ENCODE measurements at regions not wholly inside any gene's neighbourhood (a gene's known extent, or its start where the extent isn't known, plus 50 kb on each side); places are given as distances from the start of the nearest gene placed in this dataset.

DNA sequence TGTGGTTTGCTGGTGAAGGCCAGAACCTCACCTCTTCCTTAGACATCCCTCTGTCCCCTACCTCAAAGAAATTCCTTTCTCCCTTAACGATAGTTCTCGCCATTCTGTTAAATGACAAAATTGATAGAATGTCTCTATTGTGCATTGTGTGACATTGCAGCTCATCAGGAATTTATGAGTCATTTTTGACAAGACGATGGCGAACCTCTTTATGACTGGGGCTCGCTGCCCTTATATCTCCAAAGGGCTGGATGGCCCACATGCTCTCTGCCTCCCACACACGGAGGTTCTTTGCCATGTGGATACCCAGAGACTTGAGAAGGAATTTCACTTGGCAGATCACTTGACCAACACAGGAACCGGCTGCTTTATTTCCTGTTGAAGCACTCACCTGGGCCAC, 66.8 kb upstream of the RPS6KA2 start:
- Histone ChIP-seq H3K79me2 (ENCODE audit: insufficient read depth, low read length) (no peaks in the 10 kb centered on the region), H4K20me1 (ENCODE audit: insufficient read depth, low read length) (no peaks in the 10 kb centered on the region), H3K27ac (ENCODE audit: low read depth, low read length, poor library complexity, severe bottlenecking) (no peak overlapping the region), H3K4me3 (ENCODE audit: low read depth, low read length, poor library complexity, severe bottlenecking) (no peak overlapping the region), H3K9ac (ENCODE audit: low read length) (no peak overlapping the region), H3K4me1 (ENCODE audit: insufficient read depth, low read length, severe bottlenecking) (no peaks in the 10 kb centered on the region), H3K36me3 (ENCODE audit: insufficient read depth, low read length) (no peaks in the 10 kb centered on the region), H3F3A (ENCODE audit: insufficient read depth, low read length) (no peaks in the 10 kb centered on the region), H3K4me2 (ENCODE audit: low read length) (no peak overlapping the region), H3K27me3 (ENCODE audit: insufficient read depth, low read length) (peaks cover 4% of the 10 kb centered on the region), H3K9me2 (ENCODE audit: low read depth, low read length) (no peaks in the 10 kb centered on the region), H3K9me3 (ENCODE audit: low read length) (no peaks in the 10 kb centered on the region), H2AFZ (ENCODE audit: low read length) (no peak overlapping the region)
- TF ChIP-seq, protein P1, sequence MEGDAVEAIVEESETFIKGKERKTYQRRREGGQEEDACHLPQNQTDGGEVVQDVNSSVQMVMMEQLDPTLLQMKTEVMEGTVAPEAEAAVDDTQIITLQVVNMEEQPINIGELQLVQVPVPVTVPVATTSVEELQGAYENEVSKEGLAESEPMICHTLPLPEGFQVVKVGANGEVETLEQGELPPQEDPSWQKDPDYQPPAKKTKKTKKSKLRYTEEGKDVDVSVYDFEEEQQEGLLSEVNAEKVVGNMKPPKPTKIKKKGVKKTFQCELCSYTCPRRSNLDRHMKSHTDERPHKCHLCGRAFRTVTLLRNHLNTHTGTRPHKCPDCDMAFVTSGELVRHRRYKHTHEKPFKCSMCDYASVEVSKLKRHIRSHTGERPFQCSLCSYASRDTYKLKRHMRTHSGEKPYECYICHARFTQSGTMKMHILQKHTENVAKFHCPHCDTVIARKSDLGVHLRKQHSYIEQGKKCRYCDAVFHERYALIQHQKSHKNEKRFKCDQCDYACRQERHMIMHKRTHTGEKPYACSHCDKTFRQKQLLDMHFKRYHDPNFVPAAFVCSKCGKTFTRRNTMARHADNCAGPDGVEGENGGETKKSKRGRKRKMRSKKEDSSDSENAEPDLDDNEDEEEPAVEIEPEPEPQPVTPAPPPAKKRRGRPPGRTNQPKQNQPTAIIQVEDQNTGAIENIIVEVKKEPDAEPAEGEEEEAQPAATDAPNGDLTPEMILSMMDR (IDR thresholded peaks at IDR 0.05; ENCODE audit: low read length) = no peak
- TF ChIP-seq EZH2 (IDR thresholded peaks at IDR 0.05; ENCODE audit: borderline replicate concordance, low read length) = no peak

DNA sequence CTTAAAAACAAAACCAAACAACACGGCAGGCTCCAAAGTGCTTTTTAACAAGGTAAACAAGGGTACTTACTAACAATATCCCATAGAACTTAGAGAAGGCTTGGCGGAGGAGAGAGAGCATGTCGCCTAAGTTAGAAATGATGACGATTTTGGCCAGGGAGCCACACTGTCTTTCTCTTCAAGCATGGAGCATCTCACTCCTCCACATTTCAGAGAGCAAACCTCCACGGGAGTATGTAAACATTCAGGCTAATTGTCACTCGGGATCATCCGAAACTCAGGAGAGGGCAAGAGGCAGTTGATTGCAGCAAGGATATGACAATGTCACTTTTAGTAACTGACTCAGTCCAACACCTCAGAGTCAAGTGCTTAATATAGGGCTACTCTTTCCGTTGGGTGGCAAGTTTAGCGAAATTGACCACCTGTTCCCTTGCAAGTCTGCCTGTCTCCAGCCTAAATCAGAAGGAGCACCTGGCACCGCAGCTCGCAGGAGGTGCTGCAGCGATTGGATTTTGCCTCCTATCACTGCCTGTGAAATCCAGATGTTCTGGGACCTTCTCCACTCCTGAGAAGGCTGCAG, 65.8 kb upstream of the RPS6KA2 start:
- no peaks in the 10 kb centered on the region for H3K9me3 ChIP-seq (ENCODE audit: low read length)
- H3K27ac ChIP-seq (ENCODE audit: low read depth, low read length, poor library complexity, severe bottlenecking) = no peak overlapping the region
- no peaks in the 10 kb centered on the region for H3K79me2 ChIP-seq (ENCODE audit: insufficient read depth, low read length)
- H3F3A ChIP-seq (ENCODE audit: insufficient read depth, low read length) = no peaks in the 10 kb centered on the region
- H4K20me1 ChIP-seq (ENCODE audit: insufficient read depth, low read length) = no peaks in the 10 kb centered on the region
- H3K27me3 ChIP-seq (ENCODE audit: insufficient read depth, low read length) = peaks cover 4% of the 10 kb centered on the region
- no peaks in the 10 kb centered on the region for H3K4me1 ChIP-seq (ENCODE audit: insufficient read depth, low read length, severe bottlenecking)
- H3K9ac ChIP-seq (ENCODE audit: low read length) = no peak overlapping the region
- H3K4me2 ChIP-seq (ENCODE audit: low read length) = no peak overlapping the region
- H2AFZ ChIP-seq (ENCODE audit: low read length) = no peak overlapping the region
- H3K36me3 ChIP-seq (ENCODE audit: insufficient read depth, low read length) = no peaks in the 10 kb centered on the region
- no peak for TF ChIP-seq EZH2 (IDR thresholded peaks at IDR 0.05; ENCODE audit: borderline replicate concordance, low read length)
- no peaks in the 10 kb centered on the region for H3K9me2 ChIP-seq (ENCODE audit: low read depth, low read length)
- no peak overlapping the region for H3K4me3 ChIP-seq (ENCODE audit: low read depth, low read length, poor library complexity, severe bottlenecking)

DNA sequence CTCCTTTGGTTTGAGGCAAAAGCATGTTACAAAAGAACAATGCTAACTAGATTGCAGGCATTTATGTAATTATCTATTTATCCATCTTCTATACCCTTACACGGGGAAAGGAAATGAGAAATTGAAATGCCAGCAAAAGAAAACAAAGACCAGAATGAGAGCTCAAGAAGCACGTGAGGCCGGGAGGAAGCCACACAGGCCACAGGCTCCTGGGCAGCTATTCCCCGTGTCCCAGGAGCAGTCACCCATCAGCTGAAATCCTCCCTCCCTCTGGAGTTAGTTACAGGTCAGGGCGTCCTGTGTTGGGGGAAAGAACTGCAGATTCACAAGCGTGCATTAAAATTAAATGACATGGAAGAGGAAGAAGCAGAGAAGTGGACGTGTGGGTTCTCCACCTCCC, 64.7 kb upstream of the RPS6KA2 start:
- Histone ChIP-seq H3K9me3 (ENCODE audit: low read length) (no peaks in the 10 kb centered on the region), H3K9me2 (ENCODE audit: low read depth, low read length) (no peaks in the 10 kb centered on the region), H4K20me1 (ENCODE audit: insufficient read depth, low read length) (no peaks in the 10 kb centered on the region), H3F3A (ENCODE audit: insufficient read depth, low read length) (no peaks in the 10 kb centered on the region), H3K4me3 (ENCODE audit: low read depth, low read length, poor library complexity, severe bottlenecking) (no peak overlapping the region), H3K9ac (ENCODE audit: low read length) (no peak overlapping the region), H3K27me3 (ENCODE audit: insufficient read depth, low read length) (peaks cover 6% of the 10 kb centered on the region), H3K4me2 (ENCODE audit: low read length) (no peak overlapping the region), H3K79me2 (ENCODE audit: insufficient read depth, low read length) (no peaks in the 10 kb centered on the region), H3K36me3 (ENCODE audit: insufficient read depth, low read length) (no peaks in the 10 kb centered on the region), H2AFZ (ENCODE audit: low read length) (no peak overlapping the region), H3K27ac (ENCODE audit: low read depth, low read length, poor library complexity, severe bottlenecking) (no peak overlapping the region), H3K4me1 (ENCODE audit: insufficient read depth, low read length, severe bottlenecking) (no peaks in the 10 kb centered on the region)
- TF ChIP-seq, protein P1 (IDR thresholded peaks at IDR 0.05; ENCODE audit: low read length) = no peak

DNA sequence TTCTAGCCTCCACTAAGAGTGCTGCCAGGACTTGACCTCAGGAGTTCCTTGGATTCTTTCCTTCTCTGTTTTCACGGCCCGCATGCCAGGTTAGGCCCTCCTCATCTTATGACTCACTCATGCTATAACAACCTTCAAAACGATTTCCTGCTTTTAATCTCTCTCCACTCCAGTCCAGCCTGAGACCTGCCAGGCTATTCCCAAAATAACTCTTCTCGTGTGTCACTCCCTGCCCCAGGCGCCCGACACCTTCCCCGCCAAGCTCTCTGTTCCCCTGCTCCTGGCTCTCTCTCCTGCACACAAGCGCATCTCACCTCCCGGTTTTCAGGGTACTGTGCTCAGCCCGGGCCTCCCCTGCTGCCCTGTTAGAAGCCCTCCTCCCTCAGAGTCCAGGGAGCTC, 64.1 kb upstream of the RPS6KA2 start:
- Histone ChIP-seq H3K36me3 (ENCODE audit: insufficient read depth, low read length) (no peaks in the 10 kb centered on the region), H3K9ac (ENCODE audit: low read length) (no peak overlapping the region), H3K27ac (ENCODE audit: low read depth, low read length, poor library complexity, severe bottlenecking) (no peak overlapping the region), H3K4me3 (ENCODE audit: low read depth, low read length, poor library complexity, severe bottlenecking) (no peak overlapping the region), H3K4me1 (ENCODE audit: insufficient read depth, low read length, severe bottlenecking) (no peaks in the 10 kb centered on the region), H3K4me2 (ENCODE audit: low read length) (no peak overlapping the region), H3F3A (ENCODE audit: insufficient read depth, low read length) (no peaks in the 10 kb centered on the region), H4K20me1 (ENCODE audit: insufficient read depth, low read length) (no peaks in the 10 kb centered on the region), H3K27me3 (ENCODE audit: insufficient read depth, low read length) (peaks cover 7% of the 10 kb centered on the region), H3K9me2 (ENCODE audit: low read depth, low read length) (no peaks in the 10 kb centered on the region), H2AFZ (ENCODE audit: low read length) (no peak overlapping the region), H3K9me3 (ENCODE audit: low read length) (no peaks in the 10 kb centered on the region), H3K79me2 (ENCODE audit: insufficient read depth, low read length) (no peaks in the 10 kb centered on the region)
- TF ChIP-seq, protein P1 (IDR thresholded peaks at IDR 0.05; ENCODE audit: low read length) = no peak
- TF ChIP-seq EZH2 (IDR thresholded peaks at IDR 0.05; ENCODE audit: borderline replicate concordance, low read length) = no peak

All from OCI-LY1 (cell line).